Tibial artery (tissue), 4 donors: ENCODE measurements at regions not wholly inside any gene's neighbourhood (a gene's known extent, or its start where the extent isn't known, plus 50 kb on each side); places are given as distances from the start of the nearest gene placed in this dataset.

Source experiments
- DNase-seq, 2 donors: peaks; one replicate each; pipeline ENCODE4 v3.0.0-alpha.2; 2019
- H3K27ac ChIP-seq, 2 donors: fragments of 200-600 bp; sonication (generic) in 1 of 2; 1 replicate in 1 of 2; 2 replicates in 1 of 2; pipeline ENCODE4 v1.5.1; 2018 to 2019; ENCODE audit warnings: mild to moderate bottlenecking in 1 of 2
- H3K27me3 ChIP-seq, 2 donors: fragments of 200-600 bp; sonication (generic) in 1 of 2; one replicate each; pipeline versions ENCODE4 v1.5.1 to v1.6.0; 2016 to 2019
- H3K36me3 ChIP-seq, 3 donors: fragments of 200-600 bp; sonication (generic) in 2 of 3; one replicate each; pipeline ENCODE4 v1.5.1; 2016 to 2019; ENCODE audit warnings: mild to moderate bottlenecking in 2 of 3
- H3K4me1 ChIP-seq, 4 donors: fragments of 200-600 bp; sonication (generic) in 2 of 4; 1 replicate in 3 of 4; 2 replicates in 1 of 4; pipeline ENCODE4 v1.5.1; 2016 to 2019
- H3K4me3 ChIP-seq, 2 donors: fragments of 200-600 bp; sonication (generic) in 1 of 2; 1 replicate in 1 of 2; 2 replicates in 1 of 2; pipeline ENCODE4 v1.5.1; 2018 to 2019; ENCODE audit warnings: mild to moderate bottlenecking in 2 of 2
- H3K9me3 ChIP-seq, 3 donors: fragments of 200-600 bp; sonication (generic) in 1 of 3; one replicate each; pipeline ENCODE4 v1.5.1; 2016 to 2019
- CTCF ChIP-seq, 2 experiments: fragments of 200-600 bp in 1 of 2; fragments of 450-650 bp in 1 of 2; IDR thresholded peaks; one replicate each; pipeline ENCODE4 v1.5.1; 2017 to 2019; ENCODE audit warnings: antibody characterized with exemption in 2 of 2, mild to moderate bottlenecking in 1 of 2, moderate library complexity in 1 of 2
- intact Hi-C: fragments of 100-400 bp; cut with DNase I; formaldehyde crosslinking; loops from one replicate; pipeline ENCODE4 v1.15.0; 2023; ENCODE audit warnings: low total_unique reads

DNA sequence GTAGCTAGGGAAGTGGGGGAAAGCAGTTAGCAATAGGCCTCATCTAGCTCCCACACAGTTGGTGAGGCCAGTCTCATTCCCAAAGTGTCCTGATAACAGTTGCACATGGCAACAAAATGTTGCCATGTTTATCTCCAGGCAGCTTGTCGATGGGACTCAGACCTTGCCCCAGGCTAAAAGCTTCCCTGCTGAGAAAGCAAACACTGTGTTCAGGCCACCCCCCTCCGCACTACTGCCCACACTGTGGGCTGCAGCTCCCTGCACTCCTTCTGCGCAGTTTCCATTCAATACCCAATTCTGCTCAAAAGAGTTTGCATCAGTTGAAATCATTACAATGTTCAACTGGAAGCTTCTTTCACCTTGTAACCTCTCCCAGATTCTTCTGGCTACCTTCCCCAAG, 287.8 kb upstream of the GK2 start:
- intact Hi-C loops: no loop called here
- no peak for DNase-seq
- Histone ChIP-seq H3K36me3 (no peaks in the 10 kb centered on the region), H3K27ac (no peak overlapping the region), H3K27me3 (no peaks in the 10 kb centered on the region), H3K9me3 (peaks cover 0 to 8% (median 0%) of the 10 kb centered on the region in 3 donors), H3K4me3 (no peak overlapping the region), H3K4me1 (no peaks in the 10 kb centered on the region)
- no peak for TF ChIP-seq CTCF (IDR thresholded peaks at IDR 0.05)

- Histone ChIP-seq H3K4me1 (peaks cover 0 to under 1% (median 0%) of the 10 kb centered on the region in 4 donors), H3K36me3 (no peaks in the 10 kb centered on the region), H3K9me3 (peaks cover 0 to 8% (median 0%) of the 10 kb centered on the region in 3 donors), H3K4me3 (no peak overlapping the region), H3K27me3 (no peaks in the 10 kb centered on the region), H3K27ac (no peak overlapping the region)
- no peak for DNase-seq
- no peak for TF ChIP-seq CTCF (IDR thresholded peaks at IDR 0.05)
- intact Hi-C loops: no loop called here
Measured at GRCh38 chr4:79689740-79690139, 281.7 kb upstream of the GK2 start.

GRCh38 chr4:79688691-79689090, 280.7 kb upstream of the GK2 start:
- Histone ChIP-seq H3K36me3 (no peaks in the 10 kb centered on the region), H3K4me3 (no peak overlapping the region), H3K27me3 (no peaks in the 10 kb centered on the region), H3K4me1 (peaks cover 0 to 4% (median 0%) of the 10 kb centered on the region in 4 donors), H3K9me3 (peaks cover 0 to 2% (median 0%) of the 10 kb centered on the region in 3 donors), H3K27ac (no peak overlapping the region)
- DNase-seq: no peak
- no peak for TF ChIP-seq CTCF (IDR thresholded peaks at IDR 0.05)
- intact Hi-C loops: no loop called here

- H3K27ac ChIP-seq: no peak overlapping the region
- intact Hi-C loops: no loop called here
Measured at GRCh38 chr4:79687006-79687405, 279.0 kb upstream of the GK2 start.

DNA sequence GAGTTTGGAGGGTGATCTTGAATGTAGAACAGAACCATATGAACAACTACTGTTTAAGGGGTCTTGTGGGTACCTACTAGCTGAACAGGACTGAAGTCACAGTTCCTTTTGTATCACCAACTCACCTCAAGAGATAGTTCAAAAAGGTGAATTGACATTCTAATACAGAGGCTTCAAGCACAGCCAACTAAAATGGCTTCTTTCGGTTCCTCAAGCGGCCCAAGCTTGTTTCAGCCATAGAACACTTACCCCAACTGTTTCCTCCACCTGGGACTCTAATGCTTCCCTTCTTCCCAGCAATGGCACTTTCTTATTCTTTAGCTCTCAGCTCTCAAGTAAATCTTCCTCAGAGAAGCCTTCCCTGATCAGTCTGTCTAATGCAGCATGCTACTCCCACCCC, 277.5 kb upstream of the GK2 start:
- H3K4me3 ChIP-seq: no peak overlapping the region
- TF ChIP-seq CTCF (IDR thresholded peaks at IDR 0.05): no peak
- H3K4me1 ChIP-seq: peaks cover 0 to 15% (median 9%) of the 10 kb centered on the region in 4 donors
- DNase-seq: no peak
- H3K9me3 ChIP-seq: no peaks in the 10 kb centered on the region
- intact Hi-C loops: no loop called here
- H3K36me3 ChIP-seq: no peaks in the 10 kb centered on the region
- H3K27ac ChIP-seq: no peak overlapping the region
- no peaks in the 10 kb centered on the region for H3K27me3 ChIP-seq

More at GRCh38 chr4:79687006-79687405, 279.0 kb upstream of the GK2 start:
- no peaks in the 10 kb centered on the region for H3K36me3 ChIP-seq
- H3K9me3 ChIP-seq: no peaks in the 10 kb centered on the region
- TF ChIP-seq CTCF (IDR thresholded peaks at IDR 0.05): no peak
- peaks cover 0 to 13% (median 9%) of the 10 kb centered on the region in 4 donors for H3K4me1 ChIP-seq
- no peak overlapping the region for H3K4me3 ChIP-seq
- H3K27me3 ChIP-seq: no peaks in the 10 kb centered on the region
- DNase-seq: no peak

- no peaks in the 10 kb centered on the region for H3K27me3 ChIP-seq
- DNase-seq: no peak
- no peaks in the 10 kb centered on the region for H3K9me3 ChIP-seq
- H3K4me1 ChIP-seq: peaks cover 0 to 15% (median 9%) of the 10 kb centered on the region in 4 donors
- no peak overlapping the region for H3K27ac ChIP-seq
- intact Hi-C loops: no loop called here
- H3K36me3 ChIP-seq: no peaks in the 10 kb centered on the region
- no peak for TF ChIP-seq CTCF (IDR thresholded peaks at IDR 0.05)
- H3K4me3 ChIP-seq: no peak overlapping the region
Measured at GRCh38 chr4:79684516-79684915, 276.5 kb upstream of the GK2 start.
